ENCODE measurements at regions not wholly inside any gene's neighbourhood (a gene's known extent, or its start where the extent isn't known, plus 50 kb on each side); places are given as distances from the start of the nearest gene placed in this dataset.

DNA sequence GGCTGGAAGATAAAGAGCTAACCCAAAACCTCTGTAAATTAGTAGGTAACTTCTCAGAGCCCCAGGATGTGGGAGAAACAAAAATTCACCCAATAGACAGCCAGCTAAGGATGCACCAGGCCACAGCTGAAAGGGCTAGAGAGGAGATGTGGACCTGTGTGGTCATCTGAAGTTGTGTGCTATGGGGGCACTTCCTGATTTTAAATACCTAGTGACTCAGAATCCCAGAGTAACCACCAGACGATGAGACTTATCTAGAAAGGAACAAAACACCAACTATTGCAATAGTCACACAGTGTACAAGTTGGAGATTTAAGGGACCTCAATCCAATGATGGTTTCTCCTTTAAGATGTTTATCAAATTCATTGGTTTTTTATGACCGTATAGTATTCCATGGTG is 408.3 kb upstream of the ANKRD30A start:
- TF ChIP-seq, protein P1, sequence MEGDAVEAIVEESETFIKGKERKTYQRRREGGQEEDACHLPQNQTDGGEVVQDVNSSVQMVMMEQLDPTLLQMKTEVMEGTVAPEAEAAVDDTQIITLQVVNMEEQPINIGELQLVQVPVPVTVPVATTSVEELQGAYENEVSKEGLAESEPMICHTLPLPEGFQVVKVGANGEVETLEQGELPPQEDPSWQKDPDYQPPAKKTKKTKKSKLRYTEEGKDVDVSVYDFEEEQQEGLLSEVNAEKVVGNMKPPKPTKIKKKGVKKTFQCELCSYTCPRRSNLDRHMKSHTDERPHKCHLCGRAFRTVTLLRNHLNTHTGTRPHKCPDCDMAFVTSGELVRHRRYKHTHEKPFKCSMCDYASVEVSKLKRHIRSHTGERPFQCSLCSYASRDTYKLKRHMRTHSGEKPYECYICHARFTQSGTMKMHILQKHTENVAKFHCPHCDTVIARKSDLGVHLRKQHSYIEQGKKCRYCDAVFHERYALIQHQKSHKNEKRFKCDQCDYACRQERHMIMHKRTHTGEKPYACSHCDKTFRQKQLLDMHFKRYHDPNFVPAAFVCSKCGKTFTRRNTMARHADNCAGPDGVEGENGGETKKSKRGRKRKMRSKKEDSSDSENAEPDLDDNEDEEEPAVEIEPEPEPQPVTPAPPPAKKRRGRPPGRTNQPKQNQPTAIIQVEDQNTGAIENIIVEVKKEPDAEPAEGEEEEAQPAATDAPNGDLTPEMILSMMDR (IDR thresholded peaks at IDR 0.05) = no peak
- no peak for TF ChIP-seq EZH2 (IDR thresholded peaks at IDR 0.05; ENCODE audit: borderline replicate concordance, insufficient read depth, low read depth, low read length, poor library complexity, severe bottlenecking)

Data from B cell (primary cell).